GM21447 (cell line): ENCODE measurements at regions not wholly inside any gene's neighbourhood (a gene's known extent, or its start where the extent isn't known, plus 50 kb on each side); places are given as distances from the start of the nearest gene placed in this dataset.
A peak's percentile ranks its signal among the peaks of the same experiment; 100 is the strongest.
"Not testable (repeated sequence)": the region's sequence is repeated elsewhere in the genome, so short reads cannot be mapped to it uniquely, and the experiment has no call there.

Source experiments
- ATAC-seq: cut with Tn5 transposase; IDR thresholded peaks from one replicate; pipeline ENCODE4 v1.9.1; 2021; ENCODE audit not compliant: unreplicated experiment

GRCh38 chr6:14290772-14291330 lies 173.3 kb downstream of the CD83 start:
- ATAC-seq, result no peak

GRCh38 chr6:14291331-14291730 lies 173.8 kb downstream of the CD83 start:
- no peak for ATAC-seq

GRCh38 chr6:14292119-14292518 lies 174.5 kb downstream of the CD83 start:
- no peak for ATAC-seq

- no peak for ATAC-seq
Measured at GRCh38 chr6:14294270-14294951, 176.8 kb downstream of the CD83 start.

GRCh38 chr6:14296698-14297097 lies 179.1 kb downstream of the CD83 start:
- ATAC-seq, result not testable (repeated sequence)

- not testable (repeated sequence) for ATAC-seq
Measured at GRCh38 chr6:14297118-14297517, 179.5 kb downstream of the CD83 start.

- not testable (repeated sequence) for ATAC-seq
Measured at GRCh38 chr6:14300189-14300588, 182.6 kb downstream of the CD83 start.

GRCh38 chr6:14300721-14301120 lies 183.1 kb downstream of the CD83 start:
- not testable (repeated sequence) for ATAC-seq

GRCh38 chr6:14301477-14301876 lies 183.9 kb downstream of the CD83 start:
- not testable (repeated sequence) for ATAC-seq

GRCh38 chr6:14305131-14305530 lies 187.6 kb downstream of the CD83 start:
- no peak for ATAC-seq

GRCh38 chr6:14305624-14306023 lies 188.1 kb downstream of the CD83 start:
- ATAC-seq, result no peak

GRCh38 chr6:14306151-14306906 lies 188.8 kb downstream of the CD83 start:
- ATAC-seq, result no peak

GRCh38 chr6:14309516-14309915 lies 191.9 kb downstream of the CD83 start:
- no peak for ATAC-seq

GRCh38 chr6:14309951-14310445 lies 192.4 kb downstream of the CD83 start:
- no peak for ATAC-seq

- no peak for ATAC-seq
Measured at GRCh38 chr6:14310960-14311359, 193.4 kb downstream of the CD83 start.

- no peak for ATAC-seq
Measured at GRCh38 chr6:14312587-14312986, 195.0 kb downstream of the CD83 start.

GRCh38 chr6:14313248-14313647 lies 195.7 kb downstream of the CD83 start:
- ATAC-seq, result peak; percentile 56

- no peak for ATAC-seq
Measured at GRCh38 chr6:14315353-14315752, 197.8 kb downstream of the CD83 start.

GRCh38 chr6:14316651-14317386 lies 199.2 kb downstream of the CD83 start:
- ATAC-seq, result no peak

GRCh38 chr6:14317387-14317970 lies 199.9 kb downstream of the CD83 start:
- no peak for ATAC-seq

GRCh38 chr6:14320332-14320731 lies 202.8 kb downstream of the CD83 start:
- no peak for ATAC-seq
